IMR-90 (cell line): ENCODE measurements at regions not wholly inside any gene's neighbourhood (a gene's known extent, or its start where the extent isn't known, plus 50 kb on each side); places are given as distances from the start of the nearest gene placed in this dataset.

Source experiments
- ATAC-seq: fragments of 200-7000 bp; cut with Tn5 transposase; 2 replicates; pipeline ENCODE4 v1.9.1; 2020; ENCODE audit warnings: low read depth, mild to moderate bottlenecking, moderate library complexity
- BruUV-seq: library from RNA; stranded (reverse); fragments of 400-500 nt; replicated peaks from 2 replicates; lab custom pipeline; 2021; lab: Mats Ljungman, UMichigan
- CTCF ChIA-PET: fragments of 300-600 bp; formaldehyde crosslinking; extraction: SDS; loops from one replicate; lab custom pipeline; 2021; ENCODE audit warnings: antibody characterized with exemption; lab: Yijun Ruan, JAX
- POLR2A ChIA-PET: fragments of 300-600 bp; sonication (Branson Sonifier 250); formaldehyde crosslinking; loops from one replicate; lab custom pipeline; 2022; ENCODE audit warnings: antibody characterized with exemption; ENCODE audit not compliant: unreplicated experiment; lab: Charles Lee
- DNase-seq: peaks from one replicate; pipeline ENCODE4 v3.0.0; 2013
- H2AFZ ChIP-seq: replicated peaks from 2 replicates; pipeline ENCODE3; 2013; ENCODE audit warnings: low read length, mild to moderate bottlenecking; ENCODE audit not compliant: poor library complexity
- H2AK5ac ChIP-seq: 2 replicates; pipeline ENCODE4 v1.6.1; 2013; ENCODE audit warnings: low read depth, low read length, inconsistent platforms
- H2AK9ac ChIP-seq: replicated peaks from 2 replicates; pipeline ENCODE3; 2013; ENCODE audit warnings: mild to moderate bottlenecking, low read depth, low read length, moderate library complexity; ENCODE audit not compliant: poor library complexity
- H2BK120ac ChIP-seq: 2 replicates; pipeline ENCODE4 v1.6.1; 2013; ENCODE audit warnings: low read depth, low read length, inconsistent platforms
- H2BK15ac ChIP-seq: 3 replicates; pipeline ENCODE4 v1.6.1; 2013; ENCODE audit warnings: low read depth, low read length, inconsistent platforms
- H2BK20ac ChIP-seq: 2 replicates; pipeline ENCODE4 v1.6.1; 2013; ENCODE audit warnings: low read depth, mild to moderate bottlenecking, inconsistent platforms, low read length, moderate library complexity
- H2BK5ac ChIP-seq: 2 replicates; pipeline ENCODE4 v1.6.1; 2013; ENCODE audit warnings: mild to moderate bottlenecking, low read depth, low read length, inconsistent platforms; ENCODE audit not compliant: poor library complexity, severe bottlenecking
- H3K14ac ChIP-seq: replicated peaks from 2 replicates; pipeline ENCODE4 v1.6.1; 2013; ENCODE audit warnings: low read depth, low read length, inconsistent platforms
- H3K18ac ChIP-seq: 2 replicates; pipeline ENCODE4 v1.6.1; 2013; ENCODE audit warnings: low read depth, low read length, control low read depth
- H3K23ac ChIP-seq: 2 replicates; pipeline ENCODE4 v1.6.1; 2013; ENCODE audit warnings: low read depth, low read length, inconsistent platforms
- H3K27ac ChIP-seq: 2 replicates; pipeline ENCODE4 v1.5.1; 2013; ENCODE audit warnings: mild to moderate bottlenecking, control low read depth, low read length; ENCODE audit not compliant: insufficient read depth
- H3K27me3 ChIP-seq: 2 replicates; pipeline ENCODE4 v1.6.1; 2013; ENCODE audit warnings: low read length; ENCODE audit not compliant: control insufficient read depth, insufficient read depth
- H3K36me3 ChIP-seq: 2 replicates; pipeline ENCODE4 v1.6.1; 2013; ENCODE audit warnings: low read length, mixed read lengths; ENCODE audit not compliant: control insufficient read depth, insufficient read depth
- H3K4ac ChIP-seq: 2 replicates; pipeline ENCODE4 v1.6.1; 2013; ENCODE audit warnings: low read depth, low read length, inconsistent platforms
- H3K4me1 ChIP-seq: 2 replicates; pipeline ENCODE4 v1.6.1; 2013; ENCODE audit warnings: low read length, mixed read lengths; ENCODE audit not compliant: control insufficient read depth, insufficient read depth
- H3K4me2 ChIP-seq: 2 replicates; pipeline ENCODE4 v1.6.1; 2013; ENCODE audit warnings: low read depth, mild to moderate bottlenecking, control low read depth, low read length, moderate library complexity
- H3K4me3 ChIP-seq: 2 replicates; pipeline ENCODE4 v1.5.1; 2013; ENCODE audit warnings: low read depth, mild to moderate bottlenecking, control low read depth, low read length, moderate library complexity; ENCODE audit not compliant: insufficient read depth
- H3K56ac ChIP-seq: 2 replicates; pipeline ENCODE4 v1.6.1; 2013; ENCODE audit warnings: low read length, inconsistent platforms; ENCODE audit not compliant: insufficient read depth; ENCODE audit errors: extremely low read depth
- H3K79me1 ChIP-seq, 2 experiments: 2 replicates each; pipeline ENCODE4 v1.6.1; 2013; ENCODE audit warnings: low read length in 2 of 2, inconsistent platforms in 1 of 2, low read depth in 1 of 2
- H3K9ac ChIP-seq: 2 replicates; pipeline ENCODE4 v1.6.1; 2013; ENCODE audit warnings: low read depth, low read length, control low read depth
- H3K9me1 ChIP-seq: 2 replicates; pipeline ENCODE4 v1.6.1; 2013; ENCODE audit warnings: low read length, inconsistent platforms; ENCODE audit not compliant: insufficient read depth
- H3K9me3 ChIP-seq: 2 replicates; pipeline ENCODE4 v1.6.1; 2013; ENCODE audit warnings: low read length; ENCODE audit not compliant: control insufficient read depth, insufficient read depth
- H4K20me1 ChIP-seq: 2 replicates; pipeline ENCODE4 v1.6.1; 2013; ENCODE audit warnings: low read length, inconsistent platforms; ENCODE audit not compliant: insufficient read depth
- H4K5ac ChIP-seq: 2 replicates; pipeline ENCODE4 v1.6.1; 2013; ENCODE audit warnings: mild to moderate bottlenecking, low read depth, low read length, control low read depth
- H4K8ac ChIP-seq, 2 experiments: 2 replicates each; pipeline ENCODE4 v1.6.1; 2013; ENCODE audit warnings: low read depth in 2 of 2, low read length in 2 of 2, control low read depth in 1 of 2, inconsistent platforms in 1 of 2
- H4K91ac ChIP-seq: 2 replicates; pipeline ENCODE4 v1.6.1; 2013; ENCODE audit warnings: low read depth, low read length, inconsistent platforms; ENCODE audit not compliant: insufficient read depth
- BHLHE40 ChIP-seq: fragments of 150-350 bp; IDR thresholded peaks from 2 replicates; pipeline ENCODE4 v1.6.1; 2016; ENCODE audit warnings: mild to moderate bottlenecking, low read depth, low read length
- CEBPB ChIP-seq: IDR thresholded peaks from 2 replicates; pipeline ENCODE4 v1.6.1; 2012; ENCODE audit warnings: low read depth, low read length, improper control_type of control experiment
- CHD1 ChIP-seq: IDR thresholded peaks from 2 replicates; pipeline ENCODE4 v1.6.1; 2012; ENCODE audit warnings: low read depth, low read length, improper control_type of control experiment
- ELK1 ChIP-seq: fragments of 150-350 bp; IDR thresholded peaks from 2 replicates; pipeline ENCODE4 v1.6.1; 2016; ENCODE audit warnings: low read depth, mild to moderate bottlenecking, low read length, moderate library complexity, borderline replicate concordance
- FOS ChIP-seq: fragments of 150-350 bp; IDR thresholded peaks from 2 replicates; pipeline ENCODE4 v1.6.1; 2016; ENCODE audit warnings: low read depth, low read length
- MXI1 ChIP-seq: IDR thresholded peaks from 2 replicates; pipeline ENCODE4 v1.6.1; 2012; ENCODE audit warnings: low read depth, mild to moderate bottlenecking, low read length, moderate library complexity, borderline replicate concordance
- NFE2L2 ChIP-seq: fragments of 150-350 bp; IDR thresholded peaks from 2 replicates; pipeline ENCODE4 v1.6.1; 2016; ENCODE audit warnings: low read depth, mild to moderate bottlenecking, low read length
- RCOR1 ChIP-seq: IDR thresholded peaks from 2 replicates; pipeline ENCODE4 v1.6.1; 2012; ENCODE audit warnings: mild to moderate bottlenecking, low read length, improper control_type of control experiment; ENCODE audit not compliant: insufficient replicate concordance
- RFX5 ChIP-seq: IDR thresholded peaks from 2 replicates; pipeline ENCODE4 v1.8.0; 2012; ENCODE audit warnings: low read depth, mild to moderate bottlenecking, low read length, moderate library complexity
- WGBS, 2 experiments: methylation state at CpG; one replicate each; pipeline versions ENCODE4 v1.1.5 to v1.1.7; 2013; ENCODE audit warnings: missing lambda C conversion rate in 2 of 2; ENCODE audit not compliant: insufficient read length in 1 of 2; ENCODE audit errors: extremely low coverage in 2 of 2; 5-methylcytosine and 5-hydroxymethylcytosine counted together
- dilution Hi-C: fragments of 300-500 bp; cut with HindIII; formaldehyde crosslinking; loops from one replicate; pipeline ENCODE4 v1.14.3; 2018; ENCODE audit warnings: low sequenced_read_pairs; ENCODE audit not compliant: unreplicated experiment
- in situ Hi-C: fragments of 300-500 bp; cut with MboI; formaldehyde crosslinking; loops from 3 replicates; pipeline ENCODE4 v1.14.3; 2019; ENCODE audit warnings: low sequenced_read_pairs, inconsistent platforms, mixed read lengths
- intact Hi-C: fragments of 100-400 bp; cut with micrococcal nuclease; formaldehyde crosslinking; loops from 2 replicates; pipeline ENCODE4 v1.10.0; 2022

- DNase-seq: no peak
- H4K8ac ChIP-seq: no peak overlapping the region
- no peak overlapping the region for H3K23ac ChIP-seq
- ChIA-PET CTCF (no interaction called here), POLR2A (no interaction called here)
- no CpG with 5 or more reads among the region's 1 CpG for WGBS, 2 experiments
- H3K14ac ChIP-seq: no peak overlapping the region
- no peak overlapping the region for H4K91ac ChIP-seq
- H3K4me1 ChIP-seq: no peaks in the 10 kb centered on the region
- dilution Hi-C loops: no loop called here
- no peak for ATAC-seq
- no peak overlapping the region for H3K56ac ChIP-seq
- H3K4me2 ChIP-seq: no peak overlapping the region
- H2AK5ac ChIP-seq: no peak overlapping the region
- H3K9ac ChIP-seq: no peak overlapping the region
- no peak overlapping the region for H2BK120ac ChIP-seq
- H2BK5ac ChIP-seq: no peak overlapping the region
- H2AFZ ChIP-seq: no peak overlapping the region
- no peaks in the 10 kb centered on the region for H3K36me3 ChIP-seq
- no peak for TF ChIP-seq MXI1
- TF ChIP-seq RCOR1: no peak
- no peak for TF ChIP-seq ELK1
- TF ChIP-seq RFX5: no peak
- no peak for TF ChIP-seq FOS
- no peak for TF ChIP-seq NFE2L2
- no peak for TF ChIP-seq BHLHE40
- no peak for TF ChIP-seq CHD1
- TF ChIP-seq CEBPB: no peak
- intact Hi-C loops: loop anchor here (10.0 kb wide), 1 partner anchor 695 kb away; no protein-coding TSS in a partner anchor
- H2BK15ac ChIP-seq: no peak overlapping the region
- no peak overlapping the region for H2AK9ac ChIP-seq
- no peak overlapping the region for H4K5ac ChIP-seq
- no peaks in the 10 kb centered on the region; the same call in 1 of the 2 replicates for H3K9me1 ChIP-seq
- in situ Hi-C loops: loop anchor here (10.0 to 25.0 kb wide), 2 partner anchors 605 to 713 kb away; no protein-coding TSS in a partner anchor
- H3K79me1 ChIP-seq: no peaks in the 10 kb centered on the region
- no TSS peak for BruUV-seq
- H3K4ac ChIP-seq: no peak overlapping the region
- H2BK20ac ChIP-seq: no peak overlapping the region
- no peak overlapping the region for H3K18ac ChIP-seq
- H3K9me3 ChIP-seq: no peaks in the 10 kb centered on the region
- H3K27me3 ChIP-seq: peaks cover 3% of the 10 kb centered on the region
- H3K27ac ChIP-seq: no peak overlapping the region
- H4K20me1 ChIP-seq: no peaks in the 10 kb centered on the region
- no peak overlapping the region for H3K4me3 ChIP-seq
These were observed 52.0 kb upstream of the PDLIM5 start for GRCh38 chr4:94399721-94400120.
